Tibial nerve (tissue), 4 donors: ENCODE measurements at regions not wholly inside any gene's neighbourhood (a gene's known extent, or its start where the extent isn't known, plus 50 kb on each side); places are given as distances from the start of the nearest gene placed in this dataset.

ENCODE experiments used
- EP300 ChIP-seq, 2 donors: sonication (generic); formaldehyde crosslinking; IDR thresholded peaks; one replicate each; pipeline ENCODE4 v1.6.1; 2017; ENCODE audit warnings: antibody characterized with exemption in 2 of 2, mild to moderate bottlenecking in 1 of 2
- POLR2A ChIP-seq, 2 donors: fragments of 450-650 bp; IDR thresholded peaks; one replicate each; pipeline ENCODE4 v1.6.1; 2017; ENCODE audit warnings: antibody characterized with exemption in 2 of 2, mild to moderate bottlenecking in 2 of 2, moderate library complexity in 2 of 2
- TF ChIP-seq, protein P1 (sequence below), 5 experiments: fragments of 200-600 bp in 3 of 5; fragments of 450-650 bp in 2 of 5; sonication (generic) in 3 of 5; IDR thresholded peaks; one replicate each; pipeline ENCODE4 v1.5.1; 2016 to 2019; ENCODE audit warnings: antibody characterized with exemption in 5 of 5, mild to moderate bottlenecking in 3 of 5, moderate library complexity in 2 of 5

GRCh38 chr4:131978120-131978519, 1171.0 kb upstream of the PCDH10 start:
- TF ChIP-seq EP300 (IDR thresholded peaks at IDR 0.05) (no peak), POLR2A (IDR thresholded peaks at IDR 0.05) (no peak)
- TF ChIP-seq, protein P1, sequence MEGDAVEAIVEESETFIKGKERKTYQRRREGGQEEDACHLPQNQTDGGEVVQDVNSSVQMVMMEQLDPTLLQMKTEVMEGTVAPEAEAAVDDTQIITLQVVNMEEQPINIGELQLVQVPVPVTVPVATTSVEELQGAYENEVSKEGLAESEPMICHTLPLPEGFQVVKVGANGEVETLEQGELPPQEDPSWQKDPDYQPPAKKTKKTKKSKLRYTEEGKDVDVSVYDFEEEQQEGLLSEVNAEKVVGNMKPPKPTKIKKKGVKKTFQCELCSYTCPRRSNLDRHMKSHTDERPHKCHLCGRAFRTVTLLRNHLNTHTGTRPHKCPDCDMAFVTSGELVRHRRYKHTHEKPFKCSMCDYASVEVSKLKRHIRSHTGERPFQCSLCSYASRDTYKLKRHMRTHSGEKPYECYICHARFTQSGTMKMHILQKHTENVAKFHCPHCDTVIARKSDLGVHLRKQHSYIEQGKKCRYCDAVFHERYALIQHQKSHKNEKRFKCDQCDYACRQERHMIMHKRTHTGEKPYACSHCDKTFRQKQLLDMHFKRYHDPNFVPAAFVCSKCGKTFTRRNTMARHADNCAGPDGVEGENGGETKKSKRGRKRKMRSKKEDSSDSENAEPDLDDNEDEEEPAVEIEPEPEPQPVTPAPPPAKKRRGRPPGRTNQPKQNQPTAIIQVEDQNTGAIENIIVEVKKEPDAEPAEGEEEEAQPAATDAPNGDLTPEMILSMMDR (IDR thresholded peaks at IDR 0.05): no peak
